HuH-7 (cell line): ENCODE measurements at regions not wholly inside any gene's neighbourhood (a gene's known extent, or its start where the extent isn't known, plus 50 kb on each side); places are given as distances from the start of the nearest gene placed in this dataset.

Experiments
- DNase-seq: peaks from one replicate; pipeline ENCODE4 v3.0.0; 2011; ENCODE audit warnings: low spot score

GRCh38 chr2:128578406-128579390 is 260.0 kb upstream of the HS6ST1 start:
- no peak for DNase-seq

GRCh38 chr2:128579825-128580224 is 261.2 kb upstream of the HS6ST1 start:
- DNase-seq, result no peak

- no peak for DNase-seq
These were observed 262.6 kb upstream of the HS6ST1 start for GRCh38 chr2:128580988-128581848.

- no peak for DNase-seq
These were observed 263.2 kb upstream of the HS6ST1 start for GRCh38 chr2:128581849-128582244.

- DNase-seq, result no peak
These were observed 265.7 kb upstream of the HS6ST1 start for GRCh38 chr2:128584296-128584890.

- DNase-seq, result no peak
These were observed 267.0 kb upstream of the HS6ST1 start for GRCh38 chr2:128585706-128586105.

GRCh38 chr2:128589681-128590080 is 271.0 kb upstream of the HS6ST1 start:
- DNase-seq, result no peak

GRCh38 chr2:128590309-128591021 is 271.8 kb upstream of the HS6ST1 start:
- no peak for DNase-seq

- DNase-seq, result no peak
These were observed 272.6 kb upstream of the HS6ST1 start for GRCh38 chr2:128591022-128591860.

GRCh38 chr2:128591861-128592822 is 273.5 kb upstream of the HS6ST1 start:
- DNase-seq, result no peak

GRCh38 chr2:128593518-128593878 is 274.8 kb upstream of the HS6ST1 start:
- DNase-seq, result no peak

GRCh38 chr2:128593879-128594650 is 275.4 kb upstream of the HS6ST1 start:
- no peak for DNase-seq

GRCh38 chr2:128594651-128594910 is 275.9 kb upstream of the HS6ST1 start:
- DNase-seq, result no peak

GRCh38 chr2:128594953-128595677 is 276.4 kb upstream of the HS6ST1 start:
- DNase-seq, result peak; percentile 48

GRCh38 chr2:128595763-128596395 is 277.2 kb upstream of the HS6ST1 start:
- DNase-seq, result no peak

- no peak for DNase-seq
These were observed 277.9 kb upstream of the HS6ST1 start for GRCh38 chr2:128596396-128597120.

GRCh38 chr2:128597121-128597762 is 278.6 kb upstream of the HS6ST1 start:
- no peak for DNase-seq
